ENCODE measurements at regions not wholly inside any gene's neighbourhood (a gene's known extent, or its start where the extent isn't known, plus 50 kb on each side); places are given as distances from the start of the nearest gene placed in this dataset.

DNA sequence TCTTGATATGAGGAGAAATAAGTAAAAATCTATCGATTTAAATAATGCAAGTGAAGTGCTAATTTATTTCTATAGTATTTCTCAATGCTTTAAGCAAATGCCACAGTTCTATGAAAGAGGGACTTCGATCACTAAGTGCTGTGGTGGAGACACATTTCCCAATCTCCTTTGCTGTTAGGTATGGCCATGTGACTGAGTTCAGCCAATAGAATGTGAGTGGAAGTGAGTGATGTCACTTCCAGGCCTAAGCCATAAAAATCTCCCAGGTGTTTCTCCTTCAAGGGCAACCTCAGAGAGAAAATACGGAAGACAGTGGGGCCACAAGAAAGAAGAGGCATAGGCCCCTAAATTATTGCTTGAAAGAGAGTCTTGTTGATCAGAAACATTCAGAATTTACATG lies 100.3 kb upstream of the ANKH start:
- peaks cover 16% of the 10 kb centered on the region for H3K27me3 Mint-ChIP-seq (ENCODE audit: low read depth)
- ChIA-PET CTCF (no interaction called here), POLR2A (no interaction called here)
- no peak for ATAC-seq
- H3K36me3 Mint-ChIP-seq (ENCODE audit: low read depth) = no peaks in the 10 kb centered on the region
- no peaks in the 10 kb centered on the region for H3K9me3 Mint-ChIP-seq (ENCODE audit: insufficient read depth)
- no peak for DNase-seq
- H3K4me1 Mint-ChIP-seq (ENCODE audit: low read depth) = no peaks in the 10 kb centered on the region
- no peak overlapping the region for H3K27ac Mint-ChIP-seq
- H3K4me3 Mint-ChIP-seq = no peak overlapping the region

DNA sequence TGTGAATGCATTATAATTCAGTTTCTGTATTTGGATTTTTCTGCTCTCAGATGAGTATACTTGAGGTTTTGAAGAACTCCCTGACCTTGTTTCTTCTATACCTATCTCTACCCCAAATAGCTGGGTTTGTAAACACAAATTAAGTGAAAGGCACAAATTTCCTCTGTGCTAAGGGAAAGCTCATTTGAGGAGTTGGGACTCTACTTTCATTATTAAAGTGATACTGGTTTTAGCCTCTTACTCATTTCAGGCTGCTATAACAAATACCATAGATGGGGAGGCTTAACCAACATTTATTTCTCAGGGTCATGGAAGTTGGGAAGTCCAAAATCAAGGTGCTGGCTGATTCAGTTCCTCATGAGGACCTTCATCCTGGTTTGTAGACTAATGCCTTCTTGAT lies 97.2 kb upstream of the ANKH start:
- Mint-ChIP-seq H3K27me3 (ENCODE audit: low read depth) (peaks cover 7% of the 10 kb centered on the region), H3K4me3 (no peak overlapping the region), H3K4me1 (ENCODE audit: low read depth) (no peaks in the 10 kb centered on the region), H3K36me3 (ENCODE audit: low read depth) (no peaks in the 10 kb centered on the region), H3K27ac (no peak overlapping the region), H3K9me3 (ENCODE audit: insufficient read depth) (no peaks in the 10 kb centered on the region)
- CTCF ChIA-PET = interaction anchor here (0.9 to 1.4 kb wide), 3 partner anchors 24 to 35 kb away, joined by 3 to 4 read pairs (median 4); no protein-coding TSS in a partner anchor
- DNase-seq (no peak), ATAC-seq (no peak)
- POLR2A ChIA-PET = no interaction called here

GRCh38 chr5:14967166-14967565 lies 95.6 kb upstream of the ANKH start:
- Mint-ChIP-seq H3K27me3 (ENCODE audit: low read depth) (peaks cover 6% of the 10 kb centered on the region), H3K4me1 (ENCODE audit: low read depth) (no peaks in the 10 kb centered on the region), H3K27ac (no peak overlapping the region), H3K9me3 (ENCODE audit: insufficient read depth) (no peaks in the 10 kb centered on the region), H3K4me3 (no peak overlapping the region), H3K36me3 (ENCODE audit: low read depth) (no peaks in the 10 kb centered on the region)
- ChIA-PET CTCF (no interaction called here), POLR2A (no interaction called here)
- ATAC-seq (no peak), DNase-seq (no peak)

DNA sequence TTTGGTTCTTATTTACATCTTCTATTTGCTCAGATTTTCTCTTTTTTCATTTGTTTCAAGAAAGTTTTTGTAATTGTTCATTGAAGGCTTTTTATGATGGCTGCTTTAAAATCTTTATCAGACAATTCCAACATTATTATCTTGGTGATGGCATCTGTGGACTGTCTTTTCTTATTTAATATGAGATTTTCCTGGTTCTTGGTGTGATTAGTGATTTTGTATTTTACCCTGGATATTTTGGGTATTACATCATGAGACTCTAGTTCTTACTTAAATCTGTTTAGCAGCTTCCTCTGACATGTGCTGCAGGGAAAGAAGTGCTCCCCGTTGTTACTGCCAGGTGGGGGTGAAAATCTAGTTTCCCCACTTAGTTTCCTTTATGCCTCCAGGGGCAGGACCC lies 94.2 kb upstream of the ANKH start:
- ChIA-PET POLR2A (no interaction called here), CTCF (no interaction called here)
- Mint-ChIP-seq H3K27ac (no peak overlapping the region), H3K4me1 (ENCODE audit: low read depth) (no peaks in the 10 kb centered on the region), H3K9me3 (ENCODE audit: insufficient read depth) (no peaks in the 10 kb centered on the region), H3K4me3 (no peak overlapping the region), H3K27me3 (ENCODE audit: low read depth) (peaks cover 4% of the 10 kb centered on the region), H3K36me3 (ENCODE audit: low read depth) (no peaks in the 10 kb centered on the region)
- no peak for ATAC-seq
- DNase-seq = no peak

DNA sequence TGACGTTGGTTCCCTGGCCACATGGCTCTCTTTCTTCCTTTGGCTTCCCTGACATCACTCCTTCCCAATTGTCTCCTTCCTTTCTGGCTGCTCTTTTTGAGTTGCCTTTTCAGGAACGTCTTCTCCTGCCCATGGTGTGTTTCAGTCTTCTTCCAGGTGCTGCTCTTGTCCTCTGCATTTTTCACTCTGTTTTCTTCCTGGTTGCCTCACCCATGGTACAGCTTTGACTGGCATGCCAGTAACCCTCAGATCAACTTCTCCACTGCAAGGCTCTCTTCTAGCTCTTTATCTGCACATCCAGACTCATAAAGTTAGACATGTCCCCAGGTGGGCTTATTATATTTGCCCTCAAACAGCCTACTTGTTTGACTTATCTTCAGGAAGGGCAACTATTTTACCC lies 91.0 kb upstream of the ANKH start:
- H3K9me3 Mint-ChIP-seq (ENCODE audit: insufficient read depth) = no peaks in the 10 kb centered on the region
- peaks cover 4% of the 10 kb centered on the region for H3K27me3 Mint-ChIP-seq (ENCODE audit: low read depth)
- no peak for ATAC-seq
- ChIA-PET CTCF (interaction anchor here (0.7 kb wide), 1 partner anchor 38 kb away, joined by 3 read pairs; no protein-coding TSS in a partner anchor), POLR2A (no interaction called here)
- no peak for DNase-seq
- no peak overlapping the region for H3K4me3 Mint-ChIP-seq
- no peak overlapping the region for H3K27ac Mint-ChIP-seq
- H3K36me3 Mint-ChIP-seq (ENCODE audit: low read depth) = no peaks in the 10 kb centered on the region
- no peaks in the 10 kb centered on the region for H3K4me1 Mint-ChIP-seq (ENCODE audit: low read depth)

DNA sequence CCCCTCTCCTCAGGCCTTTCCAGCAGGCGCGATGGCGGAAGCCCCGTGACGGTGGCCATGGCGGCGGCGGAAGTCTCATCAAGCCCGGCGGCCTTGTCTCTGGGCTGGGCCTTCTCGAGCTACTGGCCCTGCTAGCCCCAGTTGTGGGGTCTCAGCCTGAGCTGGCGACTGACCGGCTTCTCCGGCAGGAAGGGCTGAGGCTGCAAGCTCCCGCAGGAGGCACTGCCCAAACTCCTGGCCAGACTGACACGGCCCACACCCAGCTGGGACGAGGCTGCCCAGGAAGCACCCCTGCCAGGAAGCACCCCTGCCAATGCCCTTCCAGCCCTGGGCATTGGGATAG lies 88.5 kb upstream of the ANKH start:
- no peaks in the 10 kb centered on the region for H3K9me3 Mint-ChIP-seq (ENCODE audit: insufficient read depth)
- ATAC-seq (no peak), DNase-seq (no peak)
- H3K27ac Mint-ChIP-seq = no peak overlapping the region
- peaks cover 4% of the 10 kb centered on the region for H3K27me3 Mint-ChIP-seq (ENCODE audit: low read depth)
- ChIA-PET CTCF (interaction anchor here (1.1 kb wide), 1 partner anchor 44 kb away, joined by 3 read pairs; no protein-coding TSS in a partner anchor), POLR2A (interaction anchor here (0.6 kb wide), 1 partner anchor 15 kb away, joined by 3 read pairs; no protein-coding TSS in a partner anchor)
- H3K36me3 Mint-ChIP-seq (ENCODE audit: low read depth) = no peaks in the 10 kb centered on the region
- no peak overlapping the region for H3K4me3 Mint-ChIP-seq
- no peaks in the 10 kb centered on the region for H3K4me1 Mint-ChIP-seq (ENCODE audit: low read depth)

- Mint-ChIP-seq H3K9me3 (ENCODE audit: insufficient read depth) (no peaks in the 10 kb centered on the region), H3K36me3 (ENCODE audit: low read depth) (no peaks in the 10 kb centered on the region), H3K4me3 (no peak overlapping the region), H3K27me3 (ENCODE audit: low read depth) (peaks cover 4% of the 10 kb centered on the region), H3K27ac (no peak overlapping the region), H3K4me1 (ENCODE audit: low read depth) (no peaks in the 10 kb centered on the region)
- no peak for ATAC-seq
- ChIA-PET CTCF (interaction anchor here (0.8 to 1.1 kb wide), 2 partner anchors 44 to 55 kb away, joined by 3 read pairs; no protein-coding TSS in a partner anchor), POLR2A (interaction anchor here (0.6 kb wide), 1 partner anchor 16 kb away, joined by 3 read pairs; no protein-coding TSS in a partner anchor)
- no peak for DNase-seq
These were observed 88.0 kb upstream of the ANKH start for GRCh38 chr5:14959399-14960119.

GRCh38 chr5:14958188-14958587 lies 86.6 kb upstream of the ANKH start:
- H3K36me3 Mint-ChIP-seq (ENCODE audit: low read depth) = no peaks in the 10 kb centered on the region
- no peak for ATAC-seq
- POLR2A ChIA-PET = no interaction called here

DNA sequence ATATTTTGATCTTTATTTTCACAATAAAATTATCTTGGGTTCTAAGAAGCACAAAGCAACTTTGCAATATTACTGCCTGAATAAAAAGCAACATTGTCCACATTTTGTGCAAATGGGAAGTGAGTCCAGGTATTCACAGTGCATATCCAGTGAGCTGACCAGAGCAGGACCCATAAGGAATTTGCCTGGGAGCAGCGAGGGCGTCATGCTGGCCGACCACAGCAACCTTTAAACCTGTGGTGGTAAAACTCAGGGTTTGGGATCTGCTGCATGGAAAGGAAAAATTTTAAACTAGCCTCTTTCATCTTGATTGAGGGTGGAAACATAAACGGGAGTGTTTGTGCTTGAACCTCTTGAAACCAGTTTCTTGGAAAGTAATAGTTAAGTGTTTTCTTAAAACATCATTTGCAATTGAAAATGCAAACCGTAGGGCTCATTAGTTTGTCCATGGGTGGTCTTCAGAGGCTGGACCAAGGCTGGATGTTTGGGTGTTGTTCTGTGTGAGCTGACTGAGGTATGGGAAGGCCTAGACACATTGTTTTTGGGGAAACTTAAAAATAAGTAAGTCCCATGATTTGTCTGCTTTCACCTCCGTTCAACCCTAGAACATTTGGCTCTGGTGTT lies 85.0 kb upstream of the ANKH start:
- H3K27me3 Mint-ChIP-seq (ENCODE audit: low read depth) = peaks cover 4% of the 10 kb centered on the region
- no peak overlapping the region for H3K27ac Mint-ChIP-seq
- H3K4me1 Mint-ChIP-seq (ENCODE audit: low read depth) = no peaks in the 10 kb centered on the region
- no peaks in the 10 kb centered on the region for H3K9me3 Mint-ChIP-seq (ENCODE audit: insufficient read depth)
- H3K4me3 Mint-ChIP-seq = no peak overlapping the region
- no peaks in the 10 kb centered on the region for H3K36me3 Mint-ChIP-seq (ENCODE audit: low read depth)
- ATAC-seq (no peak), DNase-seq (no peak)
- ChIA-PET POLR2A (no interaction called here), CTCF (interaction anchor here (0.7 to 2.4 kb wide), 12 partner anchors 8 to 230 kb away, joined by 3 to 12 read pairs (median 5); no protein-coding TSS in a partner anchor)

More at GRCh38 chr5:14958188-14958587, 86.6 kb upstream of the ANKH start:
- CTCF ChIA-PET = interaction anchor here (1.8 to 2.4 kb wide), 3 partner anchors 42 to 232 kb away, joined by 8 to 10 read pairs (median 10); no protein-coding TSS in a partner anchor
- H3K4me3 Mint-ChIP-seq = no peak overlapping the region
- H3K9me3 Mint-ChIP-seq (ENCODE audit: insufficient read depth) = no peaks in the 10 kb centered on the region
- peaks cover 4% of the 10 kb centered on the region for H3K27me3 Mint-ChIP-seq (ENCODE audit: low read depth)
- no peak overlapping the region for H3K27ac Mint-ChIP-seq
- no peak for DNase-seq
- no peaks in the 10 kb centered on the region for H3K4me1 Mint-ChIP-seq (ENCODE audit: low read depth)

GRCh38 chr5:14954616-14955343 lies 83.2 kb upstream of the ANKH start:
- Mint-ChIP-seq H3K4me3 (no peak overlapping the region), H3K27me3 (ENCODE audit: low read depth) (peaks cover 5% of the 10 kb centered on the region), H3K4me1 (ENCODE audit: low read depth) (no peaks in the 10 kb centered on the region), H3K9me3 (ENCODE audit: insufficient read depth) (peaks cover under 1% of the 10 kb centered on the region), H3K36me3 (ENCODE audit: low read depth) (no peaks in the 10 kb centered on the region), H3K27ac (no peak overlapping the region)
- no peak for DNase-seq
- CTCF ChIA-PET = interaction anchor here (1.9 kb wide), 1 partner anchor 48 kb away, joined by 12 read pairs; no protein-coding TSS in a partner anchor
- POLR2A ChIA-PET = no interaction called here
- no peak for ATAC-seq

DNA sequence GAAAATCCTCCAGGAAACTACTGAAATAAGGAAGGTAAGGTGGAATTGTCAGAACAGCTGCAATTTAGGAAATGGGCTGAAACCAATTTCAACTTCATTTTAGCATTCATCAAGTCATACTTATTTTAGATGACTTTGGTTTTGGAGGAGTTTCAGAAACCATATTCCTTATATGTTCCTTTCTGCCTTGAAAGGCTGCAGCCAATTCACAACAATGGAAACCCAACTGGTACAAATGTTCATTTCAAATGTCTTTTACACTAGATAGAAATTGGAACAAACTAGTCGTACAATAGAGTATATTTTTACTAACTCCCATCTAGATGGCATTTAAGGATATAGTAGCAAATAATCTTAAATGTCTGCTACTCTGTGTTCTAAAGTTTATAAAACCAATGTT lies 82.6 kb upstream of the ANKH start:
- no peak for ATAC-seq
- Mint-ChIP-seq H3K9me3 (ENCODE audit: insufficient read depth) (peaks cover 3% of the 10 kb centered on the region), H3K27ac (no peak overlapping the region), H3K27me3 (ENCODE audit: low read depth) (peaks cover 5% of the 10 kb centered on the region), H3K4me3 (no peak overlapping the region), H3K36me3 (ENCODE audit: low read depth) (no peaks in the 10 kb centered on the region), H3K4me1 (ENCODE audit: low read depth) (no peaks in the 10 kb centered on the region)
- ChIA-PET CTCF (no interaction called here), POLR2A (no interaction called here)
- DNase-seq = no peak

GRCh38 chr5:14953075-14953607 lies 81.6 kb upstream of the ANKH start:
- Mint-ChIP-seq H3K4me3 (no peak overlapping the region), H3K27me3 (ENCODE audit: low read depth) (peaks cover 5% of the 10 kb centered on the region), H3K27ac (no peak overlapping the region), H3K9me3 (ENCODE audit: insufficient read depth) (peaks cover 3% of the 10 kb centered on the region), H3K36me3 (ENCODE audit: low read depth) (no peaks in the 10 kb centered on the region), H3K4me1 (ENCODE audit: low read depth) (no peaks in the 10 kb centered on the region)
- ChIA-PET POLR2A (no interaction called here), CTCF (no interaction called here)
- DNase-seq (no peak), ATAC-seq (no peak)

Measured in activated CD8-positive, alpha-beta T cell treated with anti-CD3 and anti-CD28 coated beads, Interleukin-2, amount 10 ng/mL, durations not matched to agents 7 days and 5 days (primary cell).